GM19035 (cell line): ENCODE measurements at regions not wholly inside any gene's neighbourhood (a gene's known extent, or its start where the extent isn't known, plus 50 kb on each side); places are given as distances from the start of the nearest gene placed in this dataset.

Source experiments
- ATAC-seq: cut with Tn5 transposase; IDR thresholded peaks from one replicate; pipeline ENCODE4 v1.9.1; 2021; ENCODE audit not compliant: unreplicated experiment

DNA sequence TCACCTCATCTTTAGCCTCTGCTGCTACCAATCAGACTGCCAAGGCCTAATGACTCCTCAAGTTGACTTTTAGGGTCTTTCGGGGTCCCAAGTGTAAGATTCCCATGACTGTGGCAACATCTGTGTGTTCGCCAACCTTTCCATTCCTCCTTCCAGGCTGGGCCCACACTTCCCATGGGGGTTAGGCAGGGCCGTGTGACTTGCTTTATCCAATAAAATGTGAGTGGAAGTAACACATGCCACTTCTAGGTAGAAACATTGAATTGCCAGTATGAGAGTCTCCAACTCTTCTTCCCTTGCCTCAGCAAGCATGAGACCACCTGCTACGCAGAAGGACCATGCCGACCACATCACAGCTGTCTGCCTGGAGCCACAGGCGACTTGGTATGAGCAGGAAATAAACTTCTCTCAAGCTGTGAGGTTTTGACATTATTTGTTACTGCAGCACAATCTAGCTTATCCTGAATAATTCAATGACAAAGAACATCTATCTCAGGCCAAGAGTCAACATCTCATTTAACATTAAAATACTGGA, 190.4 kb upstream of the IER5L start:
- ATAC-seq, result no peak

DNA sequence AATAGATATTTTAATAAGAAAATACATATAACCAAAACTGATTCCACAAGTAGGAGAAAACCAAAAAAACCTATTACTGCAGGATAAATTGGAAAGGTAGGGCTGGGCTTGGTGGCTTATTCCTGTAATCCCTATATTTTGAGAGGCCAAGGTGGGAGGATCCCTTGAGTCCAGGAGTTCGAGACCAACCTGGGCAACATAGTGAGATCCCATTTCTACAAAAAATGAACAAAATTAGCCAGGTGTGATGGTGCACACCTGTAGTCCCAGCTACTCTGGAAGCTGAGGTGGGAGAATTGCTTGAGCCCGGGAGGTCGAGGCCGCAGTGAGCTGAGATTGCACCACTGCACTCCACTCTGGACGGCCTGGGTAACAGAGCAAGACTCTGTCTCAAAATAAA, 189.2 kb upstream of the IER5L start:
- ATAC-seq, result no peak

DNA sequence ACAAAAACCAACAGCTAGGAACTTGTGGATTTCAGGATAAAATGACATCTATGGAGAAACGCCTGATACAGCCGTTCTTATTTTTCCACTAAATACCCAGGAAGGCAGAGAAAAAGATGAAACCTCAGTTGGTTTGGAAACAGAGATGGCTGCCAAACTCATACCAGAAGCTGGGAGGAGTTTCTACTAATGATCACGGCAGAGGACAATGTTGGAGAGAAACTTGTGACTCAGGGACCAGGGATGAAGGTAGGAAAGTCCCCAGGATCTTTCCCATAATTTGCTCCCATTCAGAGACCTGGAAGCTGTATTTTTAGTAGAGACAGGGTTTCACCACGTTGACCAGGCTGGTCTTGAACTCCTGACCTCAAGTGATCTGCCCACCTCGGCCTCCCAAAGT, 187.1 kb upstream of the IER5L start:
- no peak for ATAC-seq

DNA sequence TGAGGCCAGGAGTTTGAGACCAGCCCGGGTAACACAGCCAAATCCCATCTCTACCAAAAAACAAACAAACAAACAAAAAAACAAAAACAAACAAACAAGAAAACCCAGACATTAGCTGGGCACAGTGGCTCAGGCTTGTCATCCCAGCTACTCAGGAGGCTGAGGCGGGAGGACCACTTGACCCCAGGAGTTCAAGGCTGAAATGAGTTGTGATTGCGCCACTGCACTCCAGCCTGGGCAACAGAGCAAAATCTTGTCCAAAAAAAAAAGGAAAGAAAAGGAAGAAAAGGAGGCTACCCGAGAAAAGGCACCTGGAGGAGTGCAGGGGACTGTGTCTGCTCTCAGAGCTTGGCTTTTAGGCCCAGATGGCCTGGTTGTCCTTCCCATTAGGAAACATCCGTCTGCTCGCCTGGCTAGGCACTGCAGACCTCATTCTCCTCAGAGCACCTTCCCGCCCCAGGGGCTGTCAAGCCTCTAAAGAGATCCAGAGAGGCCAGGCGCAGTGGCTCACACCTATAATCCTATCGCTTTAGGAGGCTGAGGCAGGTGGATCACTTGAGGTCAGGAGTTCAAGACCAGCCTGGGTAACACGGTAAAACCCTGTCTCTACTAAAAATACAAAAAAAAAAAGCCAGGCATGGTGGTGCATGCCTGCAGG, 185.3 kb upstream of the IER5L start:
- no peak for ATAC-seq

GRCh38 chr9:129362287-129363000, 184.4 kb upstream of the IER5L start:
- ATAC-seq, result no peak

GRCh38 chr9:129361196-129361595, 183.1 kb upstream of the IER5L start:
- ATAC-seq, result no peak

GRCh38 chr9:129359916-129360536, 182.0 kb upstream of the IER5L start:
- ATAC-seq, result no peak

GRCh38 chr9:129359162-129359811, 181.2 kb upstream of the IER5L start:
- no peak for ATAC-seq

- ATAC-seq, result no peak
Observed at GRCh38 chr9:129358621-129359154, 180.6 kb upstream of the IER5L start.

DNA sequence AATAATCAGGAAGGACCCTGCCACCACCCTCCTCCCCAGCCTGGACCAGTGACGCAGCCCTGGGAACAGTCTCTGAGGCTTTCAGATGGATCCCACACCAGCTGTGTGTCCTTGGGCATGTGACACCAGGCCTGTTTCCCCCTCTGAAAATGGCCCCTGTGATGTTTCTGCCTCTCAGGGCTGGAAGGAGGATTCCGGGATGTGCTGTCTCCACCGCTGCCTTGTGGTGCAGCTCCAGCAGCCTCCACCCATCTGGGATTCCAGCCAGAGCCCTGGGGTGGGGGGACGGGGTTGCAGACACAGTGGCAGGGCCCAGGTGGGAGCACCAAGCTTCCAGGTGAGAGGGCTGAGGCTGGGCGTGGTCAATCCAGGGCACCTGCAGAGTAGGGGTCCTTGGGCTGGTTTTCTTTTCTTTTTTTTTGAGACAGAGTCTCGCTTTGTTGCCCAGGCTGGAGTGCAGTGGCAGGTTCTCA, 179.7 kb upstream of the IER5L start:
- no peak for ATAC-seq

DNA sequence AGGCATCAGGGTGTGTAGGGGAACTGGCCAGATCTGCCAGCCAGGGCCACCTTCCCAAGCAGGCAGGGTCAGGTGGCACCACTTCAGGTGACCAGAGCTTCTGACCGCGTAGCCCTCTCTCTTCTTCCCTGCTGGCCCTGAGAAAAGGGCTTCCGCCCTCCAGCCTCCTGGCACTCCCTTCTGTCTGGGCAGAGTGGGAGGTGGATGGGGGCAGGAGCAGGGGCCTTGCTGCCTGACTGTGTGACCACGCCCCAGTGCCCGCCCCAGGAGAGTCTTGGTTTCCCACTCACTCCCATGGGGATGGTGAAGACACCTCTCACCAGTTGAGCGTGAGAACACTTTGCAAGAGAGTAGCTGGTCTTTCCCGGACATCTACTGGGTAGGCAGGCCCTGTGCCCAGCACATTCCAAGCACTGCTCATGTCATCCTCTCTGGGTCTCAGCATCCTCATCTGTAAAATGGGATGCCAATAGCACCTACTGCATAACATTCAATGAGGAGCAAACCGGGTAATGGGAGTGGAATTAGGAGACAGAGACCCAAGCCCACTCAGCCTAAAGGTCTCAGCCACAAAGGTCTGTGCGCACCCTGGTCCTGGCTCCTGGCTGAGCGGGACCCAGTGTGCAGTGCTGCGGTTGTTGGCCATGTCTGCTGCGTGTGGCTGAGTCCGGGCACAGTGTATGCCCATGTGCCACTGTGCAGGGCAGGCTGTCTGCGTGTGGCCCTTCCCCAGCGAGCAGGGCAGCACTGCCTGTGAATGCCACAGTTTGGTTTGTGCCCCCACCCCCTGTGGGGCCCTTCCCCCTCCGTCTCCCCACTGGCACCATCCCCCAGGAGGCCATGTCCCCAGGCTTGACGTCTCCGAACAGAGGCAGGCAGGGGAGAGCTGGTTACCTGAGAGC, 179.1 kb upstream of the IER5L start:
- no peak for ATAC-seq

GRCh38 chr9:129355631-129356030, 177.6 kb upstream of the IER5L start:
- ATAC-seq, result no peak

DNA sequence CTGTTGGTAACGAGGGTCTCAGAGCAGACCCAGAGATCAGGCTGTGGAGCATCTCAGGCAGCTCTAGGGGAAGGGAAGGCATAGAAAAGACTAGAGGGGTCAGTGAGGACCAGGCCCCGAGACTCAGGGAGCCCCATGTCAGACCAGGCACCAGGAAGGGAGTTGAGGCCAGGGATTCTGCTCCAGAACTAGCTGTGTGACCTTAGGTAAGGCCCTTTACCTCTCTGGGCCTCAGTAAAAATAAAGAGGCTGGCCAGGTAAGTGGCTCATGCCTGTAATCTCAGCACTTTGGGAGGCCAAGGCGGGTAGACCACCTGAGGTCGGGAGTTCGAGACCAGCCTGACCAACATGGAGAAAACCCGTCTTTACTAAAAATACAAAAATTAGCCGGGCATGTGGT, 176.4 kb upstream of the IER5L start:
- no peak for ATAC-seq

- ATAC-seq, result no peak
Observed at GRCh38 chr9:129353697-129354336, 175.8 kb upstream of the IER5L start.

DNA sequence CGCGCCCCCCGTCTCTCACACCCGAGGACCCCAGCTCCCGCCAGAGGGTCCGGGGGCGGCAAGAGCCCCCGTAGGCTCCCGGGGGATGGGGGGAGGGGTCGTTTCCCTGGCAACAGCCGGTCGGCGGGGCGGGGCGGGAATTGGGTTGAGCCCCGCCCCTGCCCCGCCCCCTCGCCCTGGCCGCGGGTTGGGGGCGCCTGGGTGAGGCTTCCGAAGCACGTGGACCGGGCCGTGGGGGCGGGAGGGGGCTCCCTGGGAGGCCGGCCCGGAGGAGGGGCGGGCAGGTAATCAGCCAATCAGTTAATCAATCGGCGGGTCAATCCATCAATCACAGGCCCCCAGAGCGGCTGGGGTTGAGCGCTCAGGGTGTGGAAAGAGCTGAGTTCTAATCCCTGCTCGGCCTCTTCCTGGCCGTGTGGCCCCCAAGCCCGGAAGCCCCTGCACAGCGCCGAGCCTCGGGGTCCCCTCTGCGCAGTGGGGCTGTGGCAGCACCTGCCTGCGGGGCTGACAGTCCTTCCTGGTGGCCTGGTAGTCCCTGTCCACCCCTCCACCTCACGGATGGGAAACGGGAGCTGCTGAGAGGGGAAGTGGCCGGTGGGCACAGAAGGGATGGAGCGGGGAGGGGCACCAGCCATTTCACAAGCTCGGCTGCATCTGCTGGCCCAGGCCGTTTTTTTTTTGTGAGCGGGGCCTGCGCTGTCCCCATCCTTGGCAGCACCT, 174.2 kb upstream of the IER5L start:
- no peak for ATAC-seq

- no peak for ATAC-seq
Observed at GRCh38 chr9:129351642-129352145, 173.6 kb upstream of the IER5L start.

DNA sequence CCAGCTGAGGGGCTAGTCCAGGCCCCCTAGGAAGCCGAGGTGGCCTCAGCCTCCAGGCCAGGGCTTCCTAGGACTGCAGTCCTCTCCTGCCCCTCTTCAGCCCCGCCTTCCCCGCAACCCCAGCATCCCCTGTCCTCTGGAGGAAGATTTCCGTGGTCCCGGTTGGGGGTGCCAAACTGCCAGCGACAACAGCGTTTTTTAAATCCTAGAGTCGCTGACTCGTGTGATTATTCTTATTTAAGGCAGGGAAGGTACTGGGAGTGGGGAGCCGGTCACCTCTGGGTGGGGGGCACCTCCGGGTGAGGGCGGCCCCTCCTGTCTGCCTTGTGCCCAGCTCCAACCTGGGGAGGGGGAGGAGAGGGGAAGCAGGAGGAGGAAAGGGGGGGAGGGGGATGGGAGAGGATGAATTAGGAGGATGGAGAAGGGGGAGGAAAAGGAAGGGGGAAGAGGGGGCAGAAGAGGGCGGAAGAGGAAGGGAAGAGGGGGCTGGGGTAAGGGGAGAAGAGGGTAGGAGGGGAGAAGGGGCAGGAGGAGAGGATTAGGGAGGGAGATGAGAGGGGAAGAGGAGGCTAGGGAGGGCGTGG, 173.1 kb upstream of the IER5L start:
- no peak for ATAC-seq

DNA sequence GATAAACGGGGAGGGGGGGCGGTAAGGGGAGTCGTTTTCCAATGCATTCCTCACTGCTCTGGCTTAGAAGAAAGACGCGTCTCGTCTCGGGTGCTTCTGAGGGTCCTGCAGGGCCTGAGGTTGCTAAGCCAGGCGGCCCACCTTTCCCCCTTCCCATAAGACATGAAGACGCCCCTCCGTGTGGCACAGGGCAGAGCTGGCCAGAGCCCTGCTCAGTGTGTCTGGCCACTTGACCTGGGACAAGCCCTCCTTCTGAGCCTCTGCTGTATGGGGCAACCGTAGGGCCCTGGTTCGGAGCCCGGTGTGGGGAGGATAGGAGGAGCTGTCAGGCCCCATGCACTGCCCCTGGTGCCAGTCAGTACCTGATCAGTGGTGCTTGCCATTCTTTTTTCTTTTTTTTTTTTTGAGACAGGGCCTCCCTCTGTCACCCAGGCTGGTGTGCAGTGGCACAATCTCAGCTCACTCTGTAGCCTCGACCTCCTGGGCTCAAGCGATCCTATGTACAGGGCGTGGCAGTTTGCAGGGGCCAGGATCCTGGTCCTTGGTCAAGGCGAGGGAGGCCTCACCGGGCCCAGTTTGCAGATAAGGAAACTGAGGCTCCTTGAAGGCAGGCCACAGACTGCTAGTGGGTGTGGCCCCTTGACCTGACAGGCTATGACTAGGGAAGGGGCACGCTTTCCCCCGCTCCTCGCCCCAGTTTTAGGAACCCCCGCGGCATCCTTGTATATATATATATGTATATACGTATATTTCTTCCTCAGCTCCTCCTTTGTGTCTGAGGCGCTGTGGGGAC, 172.3 kb upstream of the IER5L start:
- no peak for ATAC-seq
